Activated CD4-positive, alpha-beta T cell treated with anti-CD3 and anti-CD28 coated beads, Interleukin-2, amount 10 ng/mL, durations not matched to agents 24 days and 14 days (primary cell): ENCODE measurements at regions not wholly inside any gene's neighbourhood (a gene's known extent, or its start where the extent isn't known, plus 50 kb on each side); places are given as distances from the start of the nearest gene placed in this dataset.

Experiments
- DNase-seq: peaks from one replicate; pipeline ENCODE4 v3.0.0; 2022
- H3K27ac Mint-ChIP-seq: one replicate; pipeline ENCODE4 v1.8.0; 2022; ENCODE audit warnings: mild to moderate bottlenecking, mixed read lengths
- H3K27me3 Mint-ChIP-seq: one replicate; pipeline ENCODE4 v1.8.0; 2022; ENCODE audit warnings: mixed read lengths
- H3K36me3 Mint-ChIP-seq: one replicate; pipeline ENCODE4 v1.8.0; 2022; ENCODE audit warnings: low read depth, mild to moderate bottlenecking, mixed read lengths
- H3K4me1 Mint-ChIP-seq: one replicate; pipeline ENCODE4 v1.8.0; 2021; ENCODE audit warnings: mixed read lengths
- H3K4me3 Mint-ChIP-seq: one replicate; pipeline ENCODE4 v1.8.0; 2022; ENCODE audit warnings: mild to moderate bottlenecking, moderate library complexity, mixed read lengths
- H3K9me3 Mint-ChIP-seq: one replicate; pipeline ENCODE4 v1.8.0; 2021; ENCODE audit warnings: mixed read lengths
- intact Hi-C: fragments of 100-400 bp; cut with micrococcal nuclease; formaldehyde crosslinking; loops from one replicate; pipeline ENCODE4 v1.15.1; 2023

DNA sequence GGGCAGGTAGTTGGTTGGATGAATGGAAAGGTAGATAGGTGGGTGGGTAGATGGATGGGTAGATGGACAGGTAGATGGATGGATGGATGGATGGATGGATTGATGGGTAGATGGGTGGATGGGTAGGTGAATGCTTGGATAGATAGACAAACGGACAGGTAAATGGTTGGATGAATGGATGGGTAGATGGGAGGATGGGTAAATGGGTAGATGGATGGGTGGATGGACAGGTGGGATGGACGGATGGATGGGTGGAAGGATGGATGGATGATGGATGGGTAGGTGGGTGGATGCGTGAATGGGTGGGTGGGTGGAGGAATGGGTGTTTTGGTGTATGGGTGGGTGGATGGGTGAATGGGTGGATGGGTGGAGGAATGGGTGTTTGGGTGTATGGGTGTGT is 50.1 kb upstream of the ASAP2 start:
- Mint-ChIP-seq H3K4me1 (no peaks in the 10 kb centered on the region), H3K27ac (no peak overlapping the region), H3K36me3 (no peaks in the 10 kb centered on the region), H3K4me3 (no peak overlapping the region), H3K9me3 (no peaks in the 10 kb centered on the region), H3K27me3 (peaks cover 18% of the 10 kb centered on the region)
- intact Hi-C loops = no loop called here
- DNase-seq = no peak

DNA sequence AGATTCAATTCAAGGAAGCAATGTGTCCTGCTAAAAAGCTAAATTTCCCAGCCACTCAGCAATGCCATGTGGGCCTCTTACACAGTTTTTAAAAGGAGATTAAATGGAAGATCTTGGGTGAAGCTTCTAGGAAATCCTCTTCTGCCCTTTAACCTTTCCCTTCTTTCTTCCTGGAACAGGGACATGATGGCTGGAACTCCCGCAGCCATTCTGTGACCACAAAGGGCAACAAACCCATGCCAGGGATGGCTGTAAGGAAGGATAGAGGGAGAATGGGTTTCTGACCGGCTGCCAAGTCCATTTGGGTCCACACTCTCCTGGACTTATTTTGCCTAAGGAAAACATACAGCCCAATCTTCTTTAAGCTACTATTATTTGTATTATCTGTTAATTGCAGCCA is 52.6 kb upstream of the ASAP2 start:
- peaks cover 18% of the 10 kb centered on the region for H3K27me3 Mint-ChIP-seq
- no peak overlapping the region for H3K27ac Mint-ChIP-seq
- intact Hi-C loops = no loop called here
- H3K9me3 Mint-ChIP-seq = no peaks in the 10 kb centered on the region
- no peaks in the 10 kb centered on the region for H3K36me3 Mint-ChIP-seq
- no peak for DNase-seq
- H3K4me3 Mint-ChIP-seq = no peak overlapping the region
- no peaks in the 10 kb centered on the region for H3K4me1 Mint-ChIP-seq

GRCh38 chr2:9153643-9153980 is 53.0 kb upstream of the ASAP2 start:
- no peak overlapping the region for H3K4me3 Mint-ChIP-seq
- H3K9me3 Mint-ChIP-seq = no peaks in the 10 kb centered on the region
- H3K27me3 Mint-ChIP-seq = peaks cover 18% of the 10 kb centered on the region
- no peaks in the 10 kb centered on the region for H3K4me1 Mint-ChIP-seq
- H3K27ac Mint-ChIP-seq = no peak overlapping the region
- H3K36me3 Mint-ChIP-seq = no peaks in the 10 kb centered on the region
- intact Hi-C loops = no loop called here
- DNase-seq = no peak

- no peaks in the 10 kb centered on the region for H3K9me3 Mint-ChIP-seq
- H3K27ac Mint-ChIP-seq = no peak overlapping the region
- no peaks in the 10 kb centered on the region for H3K36me3 Mint-ChIP-seq
- intact Hi-C loops = no loop called here
- H3K4me1 Mint-ChIP-seq = no peaks in the 10 kb centered on the region
- no peak for DNase-seq
- peaks cover 18% of the 10 kb centered on the region for H3K27me3 Mint-ChIP-seq
- no peak overlapping the region for H3K4me3 Mint-ChIP-seq
Observed at GRCh38 chr2:9152975-9153642, 53.5 kb upstream of the ASAP2 start.

GRCh38 chr2:9150906-9151305 is 55.7 kb upstream of the ASAP2 start:
- no peaks in the 10 kb centered on the region for H3K4me1 Mint-ChIP-seq
- no peak overlapping the region for H3K27ac Mint-ChIP-seq
- H3K9me3 Mint-ChIP-seq = no peaks in the 10 kb centered on the region
- peaks cover 25% of the 10 kb centered on the region for H3K27me3 Mint-ChIP-seq
- intact Hi-C loops = no loop called here
- no peak for DNase-seq
- no peaks in the 10 kb centered on the region for H3K36me3 Mint-ChIP-seq
- no peak overlapping the region for H3K4me3 Mint-ChIP-seq

DNA sequence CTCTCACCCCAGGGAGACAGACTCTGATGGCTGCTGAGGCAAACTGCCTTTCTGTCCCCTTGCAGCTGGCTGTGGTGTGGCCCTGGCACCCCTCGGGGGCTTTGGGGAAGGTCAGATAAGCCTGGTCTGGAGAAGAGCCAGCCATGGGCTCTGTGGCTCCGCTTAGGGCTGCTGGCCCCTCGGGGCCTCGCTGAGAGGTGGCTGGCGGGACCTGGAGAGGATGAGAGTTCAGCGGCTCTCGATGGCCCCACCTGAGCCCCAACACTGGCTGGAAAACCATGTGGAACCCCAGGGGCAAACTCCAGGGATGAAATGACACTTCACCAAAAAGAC is 56.1 kb upstream of the ASAP2 start:
- Mint-ChIP-seq H3K4me3 (no peak overlapping the region), H3K27me3 (peaks cover 25% of the 10 kb centered on the region), H3K4me1 (no peaks in the 10 kb centered on the region), H3K36me3 (no peaks in the 10 kb centered on the region), H3K9me3 (no peaks in the 10 kb centered on the region), H3K27ac (no peak overlapping the region)
- DNase-seq = no peak
- intact Hi-C loops = no loop called here

DNA sequence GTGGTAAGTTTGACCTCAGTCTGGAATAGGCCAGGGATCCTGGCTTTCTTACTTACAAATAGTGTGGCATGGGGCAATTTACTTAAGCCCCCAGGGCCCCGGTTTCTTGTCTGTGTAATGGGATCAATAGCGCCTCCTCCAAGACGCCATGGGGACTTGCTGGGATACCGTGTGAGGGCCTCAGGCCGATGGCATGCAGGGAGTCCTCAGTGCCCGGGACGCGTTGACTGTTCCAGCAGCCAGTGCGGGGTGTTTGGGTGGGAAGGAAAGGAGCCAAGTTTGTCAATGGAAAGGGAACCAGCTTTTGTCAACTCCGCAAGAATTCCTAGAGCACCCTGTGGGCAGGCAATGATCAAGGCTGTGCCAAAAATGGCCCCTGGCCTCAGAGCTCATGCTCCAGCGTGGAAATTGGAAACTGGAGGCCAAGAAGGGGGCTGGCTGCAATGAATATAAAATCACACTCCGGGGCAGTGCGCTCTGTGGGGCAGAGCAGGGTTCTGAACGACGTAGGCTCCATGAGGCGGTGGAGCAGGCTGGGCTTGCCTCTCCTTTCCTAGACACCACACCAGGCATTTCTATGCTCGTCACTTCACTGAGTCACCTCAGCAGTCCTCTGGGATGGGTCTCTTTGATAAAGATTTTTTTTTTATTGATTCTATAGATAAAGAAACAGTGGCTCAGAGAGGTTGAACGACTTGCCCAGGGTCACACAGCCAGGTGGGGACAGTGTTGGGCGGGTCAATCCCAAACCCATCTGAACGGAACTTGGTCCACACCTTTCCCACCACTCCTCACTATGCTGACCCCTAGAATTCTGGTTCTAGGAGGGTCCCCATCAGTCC is 56.7 kb upstream of the ASAP2 start:
- H3K27me3 Mint-ChIP-seq = peaks cover 25% of the 10 kb centered on the region
- no peak for DNase-seq
- no peaks in the 10 kb centered on the region for H3K36me3 Mint-ChIP-seq
- no peak overlapping the region for H3K4me3 Mint-ChIP-seq
- no peaks in the 10 kb centered on the region for H3K4me1 Mint-ChIP-seq
- no peak overlapping the region for H3K27ac Mint-ChIP-seq
- intact Hi-C loops = no loop called here
- no peaks in the 10 kb centered on the region for H3K9me3 Mint-ChIP-seq

- H3K27ac Mint-ChIP-seq = no peak overlapping the region
- no peaks in the 10 kb centered on the region for H3K9me3 Mint-ChIP-seq
- no peaks in the 10 kb centered on the region for H3K36me3 Mint-ChIP-seq
- H3K4me1 Mint-ChIP-seq = no peaks in the 10 kb centered on the region
- peaks cover 24% of the 10 kb centered on the region for H3K27me3 Mint-ChIP-seq
- intact Hi-C loops = no loop called here
- no peak overlapping the region for H3K4me3 Mint-ChIP-seq
- no peak for DNase-seq
Observed at GRCh38 chr2:9149388-9149660, 57.3 kb upstream of the ASAP2 start.

DNA sequence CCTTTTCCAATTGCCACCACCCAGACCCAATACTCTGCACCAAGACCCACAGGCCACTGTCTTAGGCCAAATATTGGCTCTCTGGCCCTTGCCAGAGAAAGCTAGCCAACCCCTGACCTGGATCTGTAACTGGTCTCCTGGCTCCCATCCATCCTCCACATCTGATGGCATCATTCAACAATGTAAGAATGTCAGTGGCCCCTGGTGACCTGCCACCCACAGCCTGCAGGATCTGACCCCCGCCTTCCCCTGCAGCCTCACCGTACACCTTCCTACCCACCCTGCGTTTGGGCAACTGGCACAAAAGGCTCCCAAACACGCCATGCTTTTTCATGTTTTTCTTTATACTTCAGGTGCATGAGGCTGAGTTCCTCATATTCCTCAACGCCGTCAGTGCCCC is 60.0 kb upstream of the ASAP2 start:
- intact Hi-C loops = no loop called here
- no peak for DNase-seq
- Mint-ChIP-seq H3K27me3 (peaks cover 12% of the 10 kb centered on the region), H3K36me3 (no peaks in the 10 kb centered on the region), H3K27ac (no peak overlapping the region), H3K9me3 (no peaks in the 10 kb centered on the region), H3K4me1 (peaks cover 4% of the 10 kb centered on the region), H3K4me3 (no peak overlapping the region)

- Mint-ChIP-seq H3K27me3 (peaks cover 17% of the 10 kb centered on the region), H3K36me3 (no peaks in the 10 kb centered on the region), H3K4me1 (peaks cover 4% of the 10 kb centered on the region), H3K27ac (no peak overlapping the region), H3K4me3 (no peak overlapping the region), H3K9me3 (no peaks in the 10 kb centered on the region)
- DNase-seq = no peak
- intact Hi-C loops = no loop called here
Observed at GRCh38 chr2:9145752-9146430, 60.7 kb upstream of the ASAP2 start.

GRCh38 chr2:9145109-9145751 is 61.4 kb upstream of the ASAP2 start:
- no peaks in the 10 kb centered on the region for H3K9me3 Mint-ChIP-seq
- peaks cover 20% of the 10 kb centered on the region for H3K27me3 Mint-ChIP-seq
- no peak overlapping the region for H3K27ac Mint-ChIP-seq
- H3K36me3 Mint-ChIP-seq = no peaks in the 10 kb centered on the region
- H3K4me3 Mint-ChIP-seq = no peak overlapping the region
- no peak for DNase-seq
- peaks cover 4% of the 10 kb centered on the region for H3K4me1 Mint-ChIP-seq
- intact Hi-C loops = no loop called here

DNA sequence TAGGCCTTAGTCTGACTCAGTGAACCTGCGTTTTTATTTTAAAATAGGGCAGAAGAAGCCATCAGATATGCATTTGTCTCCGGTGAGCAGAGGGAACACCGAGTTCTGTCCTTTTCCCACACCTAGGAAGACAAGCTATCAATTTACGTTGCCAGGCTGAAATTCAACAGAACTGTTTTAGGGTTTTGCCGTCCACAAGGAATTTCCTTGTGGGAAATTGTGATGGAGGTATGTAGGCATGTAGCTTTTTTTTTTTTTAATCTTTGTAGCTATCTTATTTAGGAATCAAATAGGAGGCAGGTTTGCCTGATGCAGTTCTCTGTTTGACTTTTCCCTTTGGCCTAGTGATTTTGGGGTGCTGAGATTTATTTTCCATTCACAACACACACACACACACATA is 62.0 kb upstream of the ASAP2 start:
- DNase-seq = no peak
- H3K36me3 Mint-ChIP-seq = no peaks in the 10 kb centered on the region
- H3K27ac Mint-ChIP-seq = no peak overlapping the region
- no peaks in the 10 kb centered on the region for H3K9me3 Mint-ChIP-seq
- H3K4me1 Mint-ChIP-seq = peaks cover 4% of the 10 kb centered on the region
- no peak overlapping the region for H3K4me3 Mint-ChIP-seq
- intact Hi-C loops = loop anchor here (5.0 kb wide), 2 partner anchors 328 to 413 kb away; partner anchors contain the start of genes ADAM17 and IAH1
- H3K27me3 Mint-ChIP-seq = peaks cover 20% of the 10 kb centered on the region

- peaks cover 4% of the 10 kb centered on the region for H3K4me1 Mint-ChIP-seq
- DNase-seq = no peak
- H3K27ac Mint-ChIP-seq = no peak overlapping the region
- H3K27me3 Mint-ChIP-seq = peaks cover 20% of the 10 kb centered on the region
- intact Hi-C loops = loop anchor here (5.0 kb wide), 2 partner anchors 328 to 413 kb away; partner anchors contain the start of genes ADAM17 and IAH1
- H3K4me3 Mint-ChIP-seq = no peak overlapping the region
- H3K9me3 Mint-ChIP-seq = no peaks in the 10 kb centered on the region
- no peaks in the 10 kb centered on the region for H3K36me3 Mint-ChIP-seq
Observed at GRCh38 chr2:9144046-9144445, 62.6 kb upstream of the ASAP2 start.

GRCh38 chr2:9143264-9143815 is 63.3 kb upstream of the ASAP2 start:
- DNase-seq = no peak
- intact Hi-C loops = loop anchor here (2.0 to 5.0 kb wide), 3 partner anchors 227 to 414 kb away; partner anchors contain the start of genes ADAM17 and IAH1
- Mint-ChIP-seq H3K36me3 (no peaks in the 10 kb centered on the region), H3K27ac (no peak overlapping the region), H3K9me3 (no peaks in the 10 kb centered on the region), H3K4me3 (no peak overlapping the region), H3K27me3 (peaks cover 20% of the 10 kb centered on the region), H3K4me1 (peaks cover 4% of the 10 kb centered on the region)
